ENCODE measurements at regions not wholly inside any gene's neighbourhood (a gene's known extent, or its start where the extent isn't known, plus 50 kb on each side); places are given as distances from the start of the nearest gene placed in this dataset.

- TF ChIP-seq POLR2A (IDR thresholded peaks at IDR 0.05) (no peak), CTCF (IDR thresholded peaks at IDR 0.05) (no peak)
Measured at GRCh38 chr3:19074257-19074900, 73.9 kb upstream of the KCNH8 start.

Data from right lobe of liver (tissue), 4 donors.